ENCODE measurements at regions not wholly inside any gene's neighbourhood (a gene's known extent, or its start where the extent isn't known, plus 50 kb on each side); places are given as distances from the start of the nearest gene placed in this dataset.

DNA sequence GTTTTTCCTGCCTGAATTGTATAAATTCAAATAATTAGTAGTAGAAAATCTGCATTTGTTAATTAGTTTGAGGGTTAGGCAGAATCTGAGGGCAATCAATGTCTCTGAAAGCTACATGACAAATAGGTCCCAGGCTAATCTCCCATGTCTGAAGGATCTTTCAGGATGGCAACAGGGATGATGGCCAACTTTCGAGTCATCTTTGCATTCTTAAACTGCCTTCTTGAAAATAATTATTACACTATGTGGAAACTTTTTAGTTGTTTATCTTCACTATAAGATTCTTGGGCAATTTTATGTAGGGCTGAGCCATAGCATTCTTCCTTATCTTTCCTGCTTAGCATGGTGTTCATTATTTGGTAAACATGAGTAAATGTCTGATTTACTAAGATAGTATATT lies 490.3 kb upstream of the EPHA5 start:
- no peak for TF ChIP-seq POLR2AphosphoS5 (IDR thresholded peaks at IDR 0.05)
- TF ChIP-seq, protein P1, sequence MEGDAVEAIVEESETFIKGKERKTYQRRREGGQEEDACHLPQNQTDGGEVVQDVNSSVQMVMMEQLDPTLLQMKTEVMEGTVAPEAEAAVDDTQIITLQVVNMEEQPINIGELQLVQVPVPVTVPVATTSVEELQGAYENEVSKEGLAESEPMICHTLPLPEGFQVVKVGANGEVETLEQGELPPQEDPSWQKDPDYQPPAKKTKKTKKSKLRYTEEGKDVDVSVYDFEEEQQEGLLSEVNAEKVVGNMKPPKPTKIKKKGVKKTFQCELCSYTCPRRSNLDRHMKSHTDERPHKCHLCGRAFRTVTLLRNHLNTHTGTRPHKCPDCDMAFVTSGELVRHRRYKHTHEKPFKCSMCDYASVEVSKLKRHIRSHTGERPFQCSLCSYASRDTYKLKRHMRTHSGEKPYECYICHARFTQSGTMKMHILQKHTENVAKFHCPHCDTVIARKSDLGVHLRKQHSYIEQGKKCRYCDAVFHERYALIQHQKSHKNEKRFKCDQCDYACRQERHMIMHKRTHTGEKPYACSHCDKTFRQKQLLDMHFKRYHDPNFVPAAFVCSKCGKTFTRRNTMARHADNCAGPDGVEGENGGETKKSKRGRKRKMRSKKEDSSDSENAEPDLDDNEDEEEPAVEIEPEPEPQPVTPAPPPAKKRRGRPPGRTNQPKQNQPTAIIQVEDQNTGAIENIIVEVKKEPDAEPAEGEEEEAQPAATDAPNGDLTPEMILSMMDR (IDR thresholded peaks at IDR 0.05): no peak
